Progenitor cell of endocrine pancreas (in vitro differentiated cells): ENCODE measurements at regions not wholly inside any gene's neighbourhood (a gene's known extent, or its start where the extent isn't known, plus 50 kb on each side); places are given as distances from the start of the nearest gene placed in this dataset.

Experiments used
- DNase-seq: peaks from one replicate; pipeline ENCODE4 v3.0.0; 2021; ENCODE audit warnings: low spot score; ENCODE audit not compliant: unreplicated experiment
- H3K27ac Mint-ChIP-seq: 2 replicates; pipeline ENCODE4 v1.8.0; 2021; ENCODE audit warnings: mild to moderate bottlenecking, moderate library complexity, mixed read lengths
- H3K27me3 Mint-ChIP-seq: 2 replicates; pipeline ENCODE4 v1.8.0; 2021; ENCODE audit warnings: mixed read lengths
- H3K36me3 Mint-ChIP-seq: 2 replicates; pipeline ENCODE4 v1.8.0; 2022; ENCODE audit warnings: mixed read lengths; ENCODE audit not compliant: insufficient read depth
- H3K4me1 Mint-ChIP-seq: 2 replicates; pipeline ENCODE4 v1.8.0; 2021; ENCODE audit warnings: low read depth, mixed read lengths
- H3K4me3 Mint-ChIP-seq: 2 replicates; pipeline ENCODE4 v1.8.0; 2021; ENCODE audit warnings: low read depth, mild to moderate bottlenecking, moderate library complexity, mixed read lengths
- H3K9me3 Mint-ChIP-seq: 2 replicates; pipeline ENCODE4 v1.8.0; 2021; ENCODE audit warnings: low read depth, mixed read lengths
- CTCF ChIP-seq: fragments of 200-600 bp; sonication (generic); IDR thresholded peaks from one replicate; pipeline ENCODE4 v1.5.0; 2021; ENCODE audit warnings: antibody characterized with exemption, mild to moderate bottlenecking; ENCODE audit not compliant: unreplicated experiment

- DNase-seq = no peak
- Mint-ChIP-seq H3K27ac (no peak overlapping the region), H3K36me3 (no peaks in the 10 kb centered on the region), H3K4me3 (no peak overlapping the region), H3K4me1 (peaks cover 13% of the 10 kb centered on the region), H3K9me3 (no peaks in the 10 kb centered on the region), H3K27me3 (peaks cover 10% of the 10 kb centered on the region)
- TF ChIP-seq CTCF = no peak
Observed at GRCh38 chr18:76592981-76593381, 97.9 kb upstream of the ZNF516 start.

- no peak for TF ChIP-seq CTCF
- H3K4me1 Mint-ChIP-seq = peaks cover 13% of the 10 kb centered on the region
- no peak for DNase-seq
- no peaks in the 10 kb centered on the region for H3K9me3 Mint-ChIP-seq
- H3K36me3 Mint-ChIP-seq = no peaks in the 10 kb centered on the region
- peaks cover 10% of the 10 kb centered on the region for H3K27me3 Mint-ChIP-seq
- H3K4me3 Mint-ChIP-seq = no peak overlapping the region
- H3K27ac Mint-ChIP-seq = no peak overlapping the region
Observed at GRCh38 chr18:76592096-76592495, 97.1 kb upstream of the ZNF516 start.

GRCh38 chr18:76589866-76590265, 94.8 kb upstream of the ZNF516 start:
- TF ChIP-seq CTCF = no peak
- H3K36me3 Mint-ChIP-seq = no peaks in the 10 kb centered on the region

GRCh38 chr18:76589316-76589715, 94.3 kb upstream of the ZNF516 start:
- TF ChIP-seq CTCF = no peak
- Mint-ChIP-seq H3K36me3 (no peaks in the 10 kb centered on the region), H3K4me3 (no peak overlapping the region)

More at GRCh38 chr18:76589866-76590265, 94.8 kb upstream of the ZNF516 start:
- H3K9me3 Mint-ChIP-seq = no peaks in the 10 kb centered on the region
- no peak overlapping the region for H3K4me3 Mint-ChIP-seq
- no peak overlapping the region for H3K27ac Mint-ChIP-seq
- H3K27me3 Mint-ChIP-seq = peaks cover 10% of the 10 kb centered on the region
- no peak for DNase-seq
- H3K4me1 Mint-ChIP-seq = peaks cover 13% of the 10 kb centered on the region

GRCh38 chr18:76588601-76589226, 93.7 kb upstream of the ZNF516 start:
- H3K36me3 Mint-ChIP-seq = no peaks in the 10 kb centered on the region
- peak overlapping the region; percentile 70 for H3K4me3 Mint-ChIP-seq
- H3K4me1 Mint-ChIP-seq = peaks cover 13% of the 10 kb centered on the region
- H3K9me3 Mint-ChIP-seq = no peaks in the 10 kb centered on the region
- H3K27me3 Mint-ChIP-seq = peaks cover 13% of the 10 kb centered on the region
- peak overlapping the region; percentile 9 for H3K27ac Mint-ChIP-seq
- DNase-seq = no peak
- TF ChIP-seq CTCF = no peak

More at GRCh38 chr18:76589316-76589715, 94.3 kb upstream of the ZNF516 start:
- H3K27me3 Mint-ChIP-seq = peaks cover 10% of the 10 kb centered on the region
- H3K27ac Mint-ChIP-seq = no peak overlapping the region
- H3K9me3 Mint-ChIP-seq = no peaks in the 10 kb centered on the region
- H3K4me1 Mint-ChIP-seq = peaks cover 13% of the 10 kb centered on the region
- DNase-seq = no peak
